ENCODE measurements at regions not wholly inside any gene's neighbourhood (a gene's known extent, or its start where the extent isn't known, plus 50 kb on each side); places are given as distances from the start of the nearest gene placed in this dataset.
"Not testable (repeated sequence)": the region's sequence is repeated elsewhere in the genome, so short reads cannot be mapped to it uniquely, and the experiment has no call there.

- DNase-seq: no peak
Measured at GRCh38 chr22:44628835-44629234, 73.2 kb upstream of the PRR5 start.

GRCh38 chr22:44628273-44628672, 73.7 kb upstream of the PRR5 start:
- no peak for DNase-seq

DNA sequence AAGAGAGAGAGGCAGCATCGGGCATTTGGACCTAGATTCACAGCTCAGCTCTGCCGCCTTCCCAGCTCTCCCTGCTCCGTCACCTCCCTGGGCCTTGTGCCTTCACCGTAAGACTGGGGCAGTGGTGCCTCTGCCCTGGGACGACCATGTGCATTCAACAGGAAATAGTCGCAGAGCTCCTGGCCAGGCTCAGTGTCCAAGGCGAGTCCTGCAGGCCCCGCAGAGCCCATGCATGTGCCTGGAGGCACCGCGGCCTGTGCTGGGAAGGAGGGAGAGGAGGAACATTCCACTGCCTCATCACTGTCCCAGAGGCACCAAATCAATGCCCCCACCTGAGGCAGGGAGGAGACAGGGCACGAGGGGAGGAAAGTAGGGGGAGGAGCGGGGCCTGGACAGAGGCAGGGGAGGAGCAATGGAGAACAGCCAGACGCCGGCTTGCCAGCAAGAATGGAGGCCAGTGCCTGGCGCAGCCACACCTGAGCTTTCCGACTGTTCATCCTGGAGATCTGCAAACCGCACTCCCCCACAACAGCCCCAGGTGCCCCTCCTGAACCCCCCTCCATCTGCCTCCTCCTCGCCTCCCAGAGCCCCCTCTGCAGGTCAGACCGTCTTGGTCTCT, 74.4 kb upstream of the PRR5 start:
- no peak for DNase-seq

DNA sequence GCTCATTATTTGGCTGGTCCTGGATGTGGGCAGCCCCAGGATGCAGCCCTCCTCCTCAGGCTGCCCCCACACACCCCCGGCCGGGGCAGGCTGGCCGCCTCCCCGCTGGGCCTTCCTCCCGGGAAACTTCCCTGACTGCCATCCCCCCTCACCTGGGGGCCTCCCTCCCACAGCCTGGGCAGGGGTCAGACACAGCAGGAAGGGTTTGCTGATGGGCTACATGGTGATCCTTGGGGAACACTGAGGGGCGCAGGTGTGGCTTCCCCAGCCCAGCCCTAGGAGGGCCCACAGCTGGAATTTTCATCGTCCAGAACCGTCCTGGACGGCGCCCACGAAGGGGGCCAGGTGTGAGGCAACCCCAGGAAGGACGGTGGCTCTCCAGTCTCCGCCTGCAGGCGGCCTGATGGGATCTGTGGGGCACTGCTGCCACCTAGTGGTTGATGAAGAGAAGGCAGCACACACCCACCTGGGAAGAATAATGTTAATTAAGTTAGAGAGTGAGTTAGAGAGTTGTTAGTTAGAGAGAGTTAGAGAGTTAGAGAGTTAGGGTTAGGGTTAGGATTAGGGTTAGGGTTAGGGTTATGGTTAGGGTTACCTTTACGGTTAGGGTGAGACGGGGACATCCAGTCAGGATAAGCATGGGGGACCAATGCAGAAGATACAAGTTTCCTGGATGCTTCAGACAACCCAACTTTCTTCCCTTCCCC, 75.9 kb upstream of the PRR5 start:
- DNase-seq: peak; percentile 50 to 74 (median 66)

GRCh38 chr22:44625421-44625760, 76.6 kb upstream of the PRR5 start:
- no peak for DNase-seq

DNA sequence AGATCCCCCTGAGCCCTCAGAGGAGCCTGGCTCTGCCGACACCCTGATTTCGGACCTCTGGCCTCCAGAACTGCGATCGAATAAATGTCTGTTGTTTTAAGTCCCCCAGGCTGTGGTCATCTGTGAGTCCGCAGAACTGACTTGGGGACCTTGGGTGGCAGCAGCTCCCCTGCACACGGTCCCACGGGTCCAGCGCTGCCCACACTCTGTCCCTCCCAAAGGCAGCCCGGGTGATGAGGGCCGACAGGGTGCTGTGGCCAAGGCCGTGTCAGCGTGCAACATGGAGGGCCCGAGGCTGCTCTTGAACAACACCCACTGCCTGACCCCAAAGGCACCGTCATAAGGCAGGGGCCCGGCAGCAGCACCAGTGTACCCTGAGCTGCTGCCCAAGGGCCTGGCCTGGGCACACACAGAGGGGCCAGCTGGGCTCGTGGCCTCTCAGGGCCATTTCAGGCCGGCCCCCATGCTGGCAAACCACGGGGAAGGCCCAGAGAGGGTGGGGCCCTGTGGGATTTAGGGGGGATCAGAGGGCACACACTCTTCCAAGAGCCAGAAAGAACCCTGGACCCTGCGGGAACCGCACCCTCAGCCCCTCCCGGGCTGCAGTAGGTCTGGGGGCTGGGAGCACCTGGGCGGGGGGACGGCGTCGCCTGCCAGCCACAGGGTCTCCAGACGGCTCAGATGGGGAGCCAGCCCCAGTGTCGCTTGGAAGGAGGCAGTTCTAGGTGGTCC, 77.1 kb upstream of the PRR5 start:
- DNase-seq: no peak

- DNase-seq: no peak
Measured at GRCh38 chr22:44623771-44624510, 78.1 kb upstream of the PRR5 start.

DNA sequence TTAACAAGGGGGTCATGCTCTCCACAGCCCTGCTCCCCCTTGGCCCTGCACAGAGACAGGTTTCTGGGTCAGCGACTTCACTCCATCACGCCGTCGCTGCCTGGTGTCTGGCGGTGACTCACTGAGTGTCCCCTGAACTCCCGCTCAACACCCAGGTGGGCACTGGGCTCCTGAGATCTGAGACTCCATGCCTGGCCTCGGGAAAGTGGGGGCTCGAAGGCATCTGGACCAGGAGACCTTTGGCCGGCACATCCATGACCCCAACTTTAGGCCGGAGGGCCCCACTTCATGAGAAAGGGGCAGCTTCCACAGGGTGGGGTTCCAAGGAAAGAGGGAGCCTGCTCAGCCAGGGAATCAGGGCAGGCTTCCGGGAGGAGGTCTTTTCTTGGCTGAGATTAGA, 79.3 kb upstream of the PRR5 start:
- no peak for DNase-seq

GRCh38 chr22:44622147-44622427, 79.9 kb upstream of the PRR5 start:
- peak in 2 of 5 donors; percentile 14 to 35 for DNase-seq

DNA sequence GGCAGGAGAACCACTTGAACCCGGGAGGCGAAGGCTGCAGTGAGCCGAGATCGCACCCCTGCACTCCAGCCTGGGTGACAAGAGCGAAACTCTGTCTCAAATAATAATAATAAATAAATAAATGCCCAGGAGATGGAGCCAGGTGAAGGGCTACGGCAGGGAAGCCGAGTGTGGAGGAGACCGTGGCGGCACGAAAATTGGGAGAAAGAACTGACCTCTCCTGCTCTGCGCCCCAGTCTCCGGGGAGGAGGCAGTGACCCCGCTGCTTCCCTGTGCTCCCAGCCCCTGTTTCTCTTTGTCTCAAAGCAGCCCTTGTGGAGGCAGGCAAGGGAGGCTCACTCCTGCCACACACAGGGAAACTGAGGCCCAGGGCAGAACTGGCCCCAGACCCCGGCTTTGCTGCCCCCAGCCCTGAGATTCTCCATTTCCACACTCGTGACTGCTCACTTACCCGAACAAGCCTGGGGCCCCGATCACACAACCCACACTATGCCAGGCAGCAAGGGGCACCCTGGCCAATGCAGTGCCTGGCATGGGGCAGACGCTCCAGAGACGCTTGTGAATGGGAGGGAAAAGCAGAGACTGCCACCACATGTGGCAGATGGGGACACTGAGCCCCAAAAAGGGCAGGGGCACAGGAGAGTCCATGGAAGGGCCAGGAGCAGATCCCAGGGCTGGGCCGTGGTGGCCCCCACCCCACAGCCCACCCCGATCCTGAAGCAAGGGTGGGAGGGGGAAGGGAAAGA, 80.4 kb upstream of the PRR5 start:
- DNase-seq: no peak

DNA sequence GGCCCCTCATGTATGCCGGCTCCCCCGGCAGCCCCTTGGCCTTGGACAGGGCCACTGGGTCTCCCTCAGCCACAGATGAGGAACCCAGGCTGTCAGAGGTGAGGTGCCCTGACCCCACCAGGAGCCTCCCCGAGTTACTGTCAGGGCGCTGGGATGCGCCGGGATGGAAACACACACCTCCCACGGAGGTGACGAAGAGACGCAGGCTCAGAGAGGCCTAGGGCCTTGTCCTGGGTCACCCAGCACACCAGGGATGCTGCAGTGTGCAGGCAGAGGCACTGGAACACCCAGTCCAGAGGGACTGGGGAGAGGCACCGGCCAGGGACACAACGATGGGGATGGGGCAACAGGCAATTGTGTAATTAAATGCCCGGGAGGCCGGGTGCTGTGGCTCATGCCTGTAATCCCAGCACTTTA, 81.2 kb upstream of the PRR5 start:
- no peak for DNase-seq

DNA sequence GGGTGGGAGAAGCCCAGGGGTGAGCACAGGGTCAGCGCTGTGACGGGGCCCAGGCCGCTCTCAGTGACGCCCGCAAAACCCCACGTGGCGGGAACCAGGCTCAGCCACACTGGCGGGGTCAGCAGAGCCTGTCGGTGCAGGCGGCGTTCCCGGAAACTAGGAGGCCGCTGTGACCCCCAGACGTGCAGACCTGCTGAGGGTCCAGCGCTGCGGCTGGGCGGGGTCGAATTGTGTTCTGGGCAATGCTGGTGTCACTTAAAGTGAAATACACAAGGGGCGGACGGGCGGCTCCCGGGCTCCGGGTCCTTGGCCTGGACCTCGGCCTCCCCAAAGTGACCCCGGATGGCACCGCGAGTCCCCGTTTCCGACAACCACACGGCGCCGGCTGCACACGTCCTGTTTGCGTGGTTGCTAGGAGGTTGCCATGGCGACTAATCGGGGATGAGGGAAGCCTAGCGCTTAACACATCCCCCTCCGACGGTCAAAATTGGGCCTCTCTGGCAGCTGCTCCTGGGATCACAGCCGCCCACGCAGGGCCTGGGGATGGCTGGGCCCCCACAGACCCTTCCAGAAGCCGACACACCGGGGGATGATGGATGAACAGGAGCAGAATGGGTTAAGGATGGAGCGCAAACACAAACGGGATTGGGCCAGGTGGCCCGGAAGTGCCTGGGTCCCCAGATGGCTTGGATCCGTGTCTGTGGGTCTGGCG, 81.7 kb upstream of the PRR5 start:
- peak; percentile 62 to 85 (median 76) for DNase-seq

- not testable (repeated sequence) for DNase-seq
Measured at GRCh38 chr22:44619560-44620128, 82.4 kb upstream of the PRR5 start.

DNA sequence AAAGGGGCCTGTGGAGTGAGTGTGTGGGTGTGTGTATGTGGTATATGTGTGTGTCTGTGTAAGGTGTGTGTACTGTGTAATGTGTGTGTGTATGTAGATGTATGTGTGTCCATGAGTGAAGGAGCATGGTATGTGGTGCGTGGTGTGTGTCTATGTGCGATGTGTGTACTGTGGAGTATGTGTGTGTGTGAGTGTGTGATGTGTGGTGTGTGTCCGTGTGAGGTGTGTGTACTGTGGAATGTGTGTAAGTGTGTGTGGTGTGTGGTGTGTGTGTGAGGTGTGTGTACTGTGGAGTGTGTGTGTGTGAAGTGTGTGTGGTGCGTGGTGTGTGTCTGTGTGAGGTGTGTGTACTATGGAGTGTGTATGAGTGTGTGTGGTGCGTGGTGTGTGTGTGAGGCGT, 83.1 kb upstream of the PRR5 start:
- DNase-seq: not testable (repeated sequence)

DNA sequence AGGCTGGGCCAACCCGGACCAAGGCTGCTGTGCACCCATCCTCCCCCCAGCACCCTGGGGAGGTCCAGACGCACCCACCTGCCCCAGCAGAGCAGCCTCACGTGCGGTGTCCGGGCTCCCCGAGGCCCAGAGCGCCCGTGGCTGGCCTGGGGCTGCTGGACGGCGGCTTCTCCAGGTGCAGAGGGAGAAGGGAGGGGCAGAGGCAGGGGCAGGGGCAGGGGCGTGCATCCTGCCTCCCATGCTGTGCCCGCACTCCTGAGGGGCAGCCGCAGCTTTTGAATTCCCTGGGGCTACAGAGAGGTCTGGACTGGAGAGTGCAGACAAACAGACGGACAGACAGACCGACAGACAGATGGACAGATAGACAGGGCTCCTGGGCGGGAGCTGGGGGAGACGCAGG, 83.6 kb upstream of the PRR5 start:
- no peak for DNase-seq

- DNase-seq: no peak
Measured at GRCh38 chr22:44617828-44618227, 84.2 kb upstream of the PRR5 start.

DNA sequence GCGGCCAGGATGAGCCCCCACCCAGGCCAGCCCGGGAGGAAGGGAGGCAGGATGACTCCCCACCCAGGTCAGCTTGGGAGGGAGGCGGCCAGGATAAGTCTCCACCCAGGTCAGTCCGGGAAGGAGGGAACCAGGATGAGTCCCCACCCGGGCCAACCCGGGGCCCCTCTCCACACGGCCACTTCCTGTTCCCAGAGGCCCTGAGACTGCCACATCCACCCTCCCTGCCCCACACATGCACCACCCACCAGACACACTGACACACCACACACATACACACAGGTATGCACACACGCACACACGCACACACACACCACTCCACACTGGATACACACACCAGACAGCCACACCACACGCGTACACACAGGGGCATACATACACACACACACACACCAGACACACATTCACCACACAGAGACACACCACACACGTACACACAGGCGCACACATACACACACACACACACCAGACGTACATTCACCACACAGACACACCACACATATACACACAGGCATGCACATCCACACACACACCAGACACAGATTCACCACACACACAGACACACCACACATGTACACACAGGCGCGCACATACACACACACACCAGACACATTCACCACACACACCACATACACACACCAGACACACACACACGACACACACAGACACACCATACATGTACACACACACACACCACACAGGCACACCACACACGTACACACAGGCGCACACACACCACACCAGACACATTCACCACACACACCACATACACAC, 84.9 kb upstream of the PRR5 start:
- DNase-seq: no peak

GRCh38 chr22:44616461-44616860, 85.5 kb upstream of the PRR5 start:
- DNase-seq: no peak

GRCh38 chr22:44615602-44616180, 86.3 kb upstream of the PRR5 start:
- DNase-seq: no peak

- no peak for DNase-seq
Measured at GRCh38 chr22:44615146-44615545, 86.9 kb upstream of the PRR5 start.

- DNase-seq: no peak
Measured at GRCh38 chr22:44613196-44613595, 88.8 kb upstream of the PRR5 start.

Measured in T-helper 1 cell (primary cell).